ENCODE measurements at regions not wholly inside any gene's neighbourhood (a gene's known extent, or its start where the extent isn't known, plus 50 kb on each side); places are given as distances from the start of the nearest gene placed in this dataset.
"Not testable (repeated sequence)": the region's sequence is repeated elsewhere in the genome, so short reads cannot be mapped to it uniquely, and the experiment has no call there.

DNA sequence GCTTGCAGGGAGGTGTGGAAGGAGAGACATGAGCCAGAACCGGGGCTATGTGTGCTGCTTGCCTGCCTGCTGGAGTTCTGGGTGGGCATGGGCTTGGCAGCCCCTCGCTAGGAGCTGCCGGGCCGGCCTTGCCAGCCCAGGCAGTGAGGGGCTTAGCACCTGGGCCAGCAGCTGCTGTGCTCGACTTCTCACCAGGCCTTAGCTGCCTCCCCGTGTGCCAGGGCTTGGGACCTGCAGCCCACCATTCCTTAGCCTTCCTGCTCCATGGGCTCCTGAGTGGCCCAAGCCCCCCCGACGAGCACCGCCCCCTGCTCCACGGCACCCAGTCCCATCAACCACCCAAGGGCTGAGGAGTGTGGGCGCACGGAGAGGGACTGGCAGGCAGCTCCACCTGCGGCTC, 111.3 kb downstream of the OTOP1 start:
- TF ChIP-seq, protein P1, sequence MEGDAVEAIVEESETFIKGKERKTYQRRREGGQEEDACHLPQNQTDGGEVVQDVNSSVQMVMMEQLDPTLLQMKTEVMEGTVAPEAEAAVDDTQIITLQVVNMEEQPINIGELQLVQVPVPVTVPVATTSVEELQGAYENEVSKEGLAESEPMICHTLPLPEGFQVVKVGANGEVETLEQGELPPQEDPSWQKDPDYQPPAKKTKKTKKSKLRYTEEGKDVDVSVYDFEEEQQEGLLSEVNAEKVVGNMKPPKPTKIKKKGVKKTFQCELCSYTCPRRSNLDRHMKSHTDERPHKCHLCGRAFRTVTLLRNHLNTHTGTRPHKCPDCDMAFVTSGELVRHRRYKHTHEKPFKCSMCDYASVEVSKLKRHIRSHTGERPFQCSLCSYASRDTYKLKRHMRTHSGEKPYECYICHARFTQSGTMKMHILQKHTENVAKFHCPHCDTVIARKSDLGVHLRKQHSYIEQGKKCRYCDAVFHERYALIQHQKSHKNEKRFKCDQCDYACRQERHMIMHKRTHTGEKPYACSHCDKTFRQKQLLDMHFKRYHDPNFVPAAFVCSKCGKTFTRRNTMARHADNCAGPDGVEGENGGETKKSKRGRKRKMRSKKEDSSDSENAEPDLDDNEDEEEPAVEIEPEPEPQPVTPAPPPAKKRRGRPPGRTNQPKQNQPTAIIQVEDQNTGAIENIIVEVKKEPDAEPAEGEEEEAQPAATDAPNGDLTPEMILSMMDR (conservative IDR thresholded peaks at IDR 0.05; ENCODE audit: low read depth, low read length) = not testable (repeated sequence)
- TF ChIP-seq EZH2 (IDR thresholded peaks at IDR 0.05; ENCODE audit: borderline replicate concordance, low read depth, low read length, poor library complexity, severe bottlenecking) = not testable (repeated sequence)

All from A673 (cell line).